WTC11 (cell line): ENCODE measurements at regions not wholly inside any gene's neighbourhood (a gene's known extent, or its start where the extent isn't known, plus 50 kb on each side); places are given as distances from the start of the nearest gene placed in this dataset.

ENCODE experiments used
- ATF1 ChIP-seq: sonication (generic); formaldehyde crosslinking; IDR thresholded peaks from 2 replicates; pipeline ENCODE4 v1.8.1; 2023; ENCODE audit warnings: mild to moderate bottlenecking, moderate library complexity, missing genetic modification reagents
- CBFB ChIP-seq: sonication (generic); formaldehyde crosslinking; IDR thresholded peaks from 2 replicates; pipeline ENCODE4 v1.8.1; 2022; ENCODE audit warnings: mild to moderate bottlenecking, low read depth, missing genetic modification reagents
- CTCF ChIP-seq: fragments of 200-600 bp; IDR thresholded peaks from 2 replicates; pipeline ENCODE4 v1.8.0; 2022; ENCODE audit warnings: antibody characterized with exemption
- ESRRA ChIP-seq: sonication (generic); formaldehyde crosslinking; IDR thresholded peaks from 2 replicates; pipeline ENCODE4 v1.8.1; 2022; ENCODE audit warnings: mild to moderate bottlenecking, missing genetic modification reagents, borderline replicate concordance
- PRDM15 ChIP-seq: sonication (generic); formaldehyde crosslinking; IDR thresholded peaks from 2 replicates; pipeline ENCODE4 v1.8.0; 2022; ENCODE audit warnings: missing genetic modification reagents
- SP1 ChIP-seq: sonication (generic); formaldehyde crosslinking; conservative IDR thresholded peaks from 2 replicates; pipeline ENCODE4 v1.8.1; 2022; ENCODE audit warnings: missing genetic modification reagents
- TCF7 ChIP-seq: sonication (generic); formaldehyde crosslinking; IDR thresholded peaks from 2 replicates; pipeline ENCODE4 v1.8.0; 2022; ENCODE audit warnings: mild to moderate bottlenecking, low read depth, missing genetic modification reagents, moderate library complexity
- TEAD1 ChIP-seq: sonication (generic); formaldehyde crosslinking; IDR thresholded peaks from 2 replicates; pipeline ENCODE4 v1.8.0; 2022; ENCODE audit warnings: mild to moderate bottlenecking, missing genetic modification reagents
- TP53 ChIP-seq: sonication (generic); formaldehyde crosslinking; IDR thresholded peaks from 2 replicates; pipeline ENCODE4 v1.8.1; 2023; ENCODE audit warnings: mild to moderate bottlenecking, missing genetic modification reagents
- ZNF512 ChIP-seq: sonication (generic); formaldehyde crosslinking; IDR thresholded peaks from 2 replicates; pipeline ENCODE4 v1.8.1; 2022; ENCODE audit warnings: missing genetic modification reagents, borderline replicate concordance
- TF ChIP-seq, protein P1 (sequence below): sonication (generic); formaldehyde crosslinking; IDR thresholded peaks from 2 replicates; pipeline ENCODE4 v1.8.0; 2022; ENCODE audit warnings: mild to moderate bottlenecking, missing genetic modification reagents
- TF ChIP-seq, protein P2 (sequence below): sonication (generic); formaldehyde crosslinking; IDR thresholded peaks from 2 replicates; pipeline ENCODE4 v1.8.1; 2022; ENCODE audit warnings: mild to moderate bottlenecking, moderate library complexity, missing genetic modification reagents
- TF ChIP-seq, protein P3 (sequence below): sonication (generic); formaldehyde crosslinking; conservative IDR thresholded peaks from 2 replicates; pipeline ENCODE4 v1.8.1; 2023; ENCODE audit warnings: mild to moderate bottlenecking, low read depth, missing genetic modification reagents, moderate library complexity

DNA sequence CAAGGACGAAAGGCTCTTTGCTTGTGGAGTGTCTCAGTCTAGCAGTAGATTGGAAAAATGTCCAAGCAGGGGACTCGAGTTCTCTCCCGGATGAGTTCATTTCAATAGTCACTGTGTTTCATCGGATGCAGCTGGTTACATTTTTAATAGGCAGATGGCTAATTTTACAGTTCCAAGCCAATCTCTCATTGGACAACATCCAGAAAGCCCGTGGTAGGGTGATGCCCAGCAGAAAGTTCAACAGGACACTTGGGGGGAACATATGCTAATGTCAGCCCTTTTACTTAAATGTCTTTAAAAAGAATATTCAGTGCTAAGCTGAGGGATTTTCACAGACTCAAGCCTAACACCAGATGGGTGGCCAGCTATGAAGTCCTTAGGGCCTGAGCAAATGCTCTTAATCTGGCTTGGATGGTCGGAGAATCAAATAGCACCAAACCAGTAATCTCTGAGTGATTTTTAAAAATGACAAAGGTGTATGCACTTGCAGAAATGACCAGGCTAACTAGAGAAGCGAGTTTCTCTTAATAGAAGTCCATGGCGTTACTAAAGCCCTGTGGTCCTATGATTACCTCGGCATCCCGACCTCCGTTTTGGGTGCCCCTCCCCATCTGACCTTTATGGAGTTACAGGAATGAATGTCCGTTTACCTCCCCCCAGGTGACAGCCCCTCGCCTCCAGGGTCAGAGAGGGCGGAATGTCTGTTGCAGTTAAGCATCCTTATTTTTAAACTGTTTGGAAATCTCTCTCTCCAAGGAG is 289.2 kb upstream of the SALL1 start:
- TF ChIP-seq TEAD1 (CRISPR knock-in tag) (no peak), CBFB (no peak), ESRRA (CRISPR knock-in tag) (no peak), CTCF (no peak), ZNF512 (CRISPR knock-in tag) (no peak), PRDM15 (CRISPR knock-in tag) (no peak), TCF7 (CRISPR knock-in tag) (no peak), ATF1 (CRISPR knock-in tag) (no peak), SP1 (CRISPR knock-in tag) (no peak), TP53 (CRISPR knock-in tag) (no peak)
- TF ChIP-seq, protein P1, sequence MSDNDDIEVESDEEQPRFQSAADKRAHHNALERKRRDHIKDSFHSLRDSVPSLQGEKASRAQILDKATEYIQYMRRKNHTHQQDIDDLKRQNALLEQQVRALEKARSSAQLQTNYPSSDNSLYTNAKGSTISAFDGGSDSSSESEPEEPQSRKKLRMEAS (CRISPR knock-in tag) = no peak
- TF ChIP-seq, protein P2, sequence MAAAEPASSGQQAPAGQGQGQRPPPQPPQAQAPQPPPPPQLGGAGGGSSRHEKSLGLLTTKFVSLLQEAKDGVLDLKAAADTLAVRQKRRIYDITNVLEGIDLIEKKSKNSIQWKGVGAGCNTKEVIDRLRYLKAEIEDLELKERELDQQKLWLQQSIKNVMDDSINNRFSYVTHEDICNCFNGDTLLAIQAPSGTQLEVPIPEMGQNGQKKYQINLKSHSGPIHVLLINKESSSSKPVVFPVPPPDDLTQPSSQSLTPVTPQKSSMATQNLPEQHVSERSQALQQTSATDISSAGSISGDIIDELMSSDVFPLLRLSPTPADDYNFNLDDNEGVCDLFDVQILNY = no peak
- TF ChIP-seq, protein P3, sequence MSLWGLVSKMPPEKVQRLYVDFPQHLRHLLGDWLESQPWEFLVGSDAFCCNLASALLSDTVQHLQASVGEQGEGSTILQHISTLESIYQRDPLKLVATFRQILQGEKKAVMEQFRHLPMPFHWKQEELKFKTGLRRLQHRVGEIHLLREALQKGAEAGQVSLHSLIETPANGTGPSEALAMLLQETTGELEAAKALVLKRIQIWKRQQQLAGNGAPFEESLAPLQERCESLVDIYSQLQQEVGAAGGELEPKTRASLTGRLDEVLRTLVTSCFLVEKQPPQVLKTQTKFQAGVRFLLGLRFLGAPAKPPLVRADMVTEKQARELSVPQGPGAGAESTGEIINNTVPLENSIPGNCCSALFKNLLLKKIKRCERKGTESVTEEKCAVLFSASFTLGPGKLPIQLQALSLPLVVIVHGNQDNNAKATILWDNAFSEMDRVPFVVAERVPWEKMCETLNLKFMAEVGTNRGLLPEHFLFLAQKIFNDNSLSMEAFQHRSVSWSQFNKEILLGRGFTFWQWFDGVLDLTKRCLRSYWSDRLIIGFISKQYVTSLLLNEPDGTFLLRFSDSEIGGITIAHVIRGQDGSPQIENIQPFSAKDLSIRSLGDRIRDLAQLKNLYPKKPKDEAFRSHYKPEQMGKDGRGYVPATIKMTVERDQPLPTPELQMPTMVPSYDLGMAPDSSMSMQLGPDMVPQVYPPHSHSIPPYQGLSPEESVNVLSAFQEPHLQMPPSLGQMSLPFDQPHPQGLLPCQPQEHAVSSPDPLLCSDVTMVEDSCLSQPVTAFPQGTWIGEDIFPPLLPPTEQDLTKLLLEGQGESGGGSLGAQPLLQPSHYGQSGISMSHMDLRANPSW (CRISPR knock-in tag) = no peak
